Esophagus muscularis mucosa (tissue), 4 donors: ENCODE measurements at regions not wholly inside any gene's neighbourhood (a gene's known extent, or its start where the extent isn't known, plus 50 kb on each side); places are given as distances from the start of the nearest gene placed in this dataset.
"Not testable (repeated sequence)": the region's sequence is repeated elsewhere in the genome, so short reads cannot be mapped to it uniquely, and the experiment has no call there.

ENCODE experiments used
- DNase-seq: peaks from one replicate; pipeline ENCODE4 v3.0.0-alpha.2; 2017; ENCODE audit errors: extremely low spot score
- H3K27ac ChIP-seq, 4 donors: fragments of 200-600 bp; sonication (generic); replicated peaks in 1 of 4; 1 replicate in 3 of 4; 2 replicates in 1 of 4; pipeline ENCODE4 v1.5.1; 2016 to 2019; ENCODE audit warnings: mild to moderate bottlenecking in 1 of 4
- H3K27me3 ChIP-seq, 4 donors: fragments of 200-600 bp; sonication (generic); one replicate each; pipeline versions ENCODE4 v1.5.1 to v1.6.0; 2016 to 2019
- H3K36me3 ChIP-seq, 4 donors: fragments of 200-600 bp; sonication (generic); one replicate each; pipeline ENCODE4 v1.5.1; 2016 to 2019
- H3K4me1 ChIP-seq, 4 donors: fragments of 200-600 bp; sonication (generic); one replicate each; pipeline ENCODE4 v1.5.1; 2016 to 2019
- H3K4me3 ChIP-seq, 4 donors: fragments of 200-600 bp; sonication (generic); 1 replicate in 2 of 4; 2 replicates in 2 of 4; pipeline ENCODE4 v1.5.1; 2016 to 2019; ENCODE audit warnings: mild to moderate bottlenecking in 4 of 4, moderate library complexity in 1 of 4
- H3K9me3 ChIP-seq, 4 donors: fragments of 200-600 bp; sonication (generic); 1 replicate in 3 of 4; 2 replicates in 1 of 4; pipeline ENCODE4 v1.5.1; 2016 to 2019
- CTCF ChIP-seq, 3 experiments: fragments of 200-600 bp in 2 of 3; fragments of 450-650 bp in 1 of 3; sonication (generic) in 2 of 3; IDR thresholded peaks; one replicate each; pipeline ENCODE4 v1.5.1; 2017 to 2019; ENCODE audit warnings: antibody characterized with exemption in 3 of 3, mild to moderate bottlenecking in 2 of 3, moderate library complexity in 1 of 3
- EP300 ChIP-seq: sonication (generic); formaldehyde crosslinking; IDR thresholded peaks from one replicate; pipeline ENCODE4 v1.6.1; 2017; ENCODE audit warnings: antibody characterized with exemption
- POLR2A ChIP-seq: fragments of 450-650 bp; IDR thresholded peaks from one replicate; pipeline ENCODE4 v1.6.1; 2017; ENCODE audit warnings: antibody characterized with exemption, moderate library complexity, mild to moderate bottlenecking, low read depth
- POLR2AphosphoS5 ChIP-seq, 2 donors: sonication (generic); formaldehyde crosslinking; IDR thresholded peaks; one replicate each; pipeline ENCODE4 v1.6.1; 2017; ENCODE audit warnings: antibody characterized with exemption in 2 of 2
- WGBS: methylation state at CpG from one replicate; pipeline ENCODE4 v1.1.5; 2018; 5-methylcytosine and 5-hydroxymethylcytosine counted together
- intact Hi-C: fragments of 100-400 bp; cut with DNase I; formaldehyde crosslinking; loops from one replicate; pipeline ENCODE4 v1.15.1; 2023

- no peak overlapping the region for H3K4me3 ChIP-seq
- TF ChIP-seq POLR2AphosphoS5 (IDR thresholded peaks at IDR 0.05) (no peak), POLR2A (no peak), EP300 (no peak)
Measured at GRCh38 chr7:145700488-145700887, 416.1 kb upstream of the CNTNAP2 start.

GRCh38 chr7:145698526-145699262 is 417.9 kb upstream of the CNTNAP2 start:
- H3K36me3 ChIP-seq, result no peaks in the 10 kb centered on the region
- H3K4me1 ChIP-seq, result no peaks in the 10 kb centered on the region
- H3K27me3 ChIP-seq, result no peaks in the 10 kb centered on the region
- no peak for TF ChIP-seq POLR2AphosphoS5 (IDR thresholded peaks at IDR 0.05)
- no peak for TF ChIP-seq EP300
- TF ChIP-seq POLR2A, result no peak
- intact Hi-C loops, result no loop called here
- DNase-seq, result no peak
- H3K4me3 ChIP-seq, result no peak overlapping the region
- 64% methylated on average over 6 of the region's 6 CpGs for WGBS
- no peaks in the 10 kb centered on the region for H3K9me3 ChIP-seq
- no peak overlapping the region for H3K27ac ChIP-seq

More at GRCh38 chr7:145700488-145700887, 416.1 kb upstream of the CNTNAP2 start:
- no peaks in the 10 kb centered on the region for H3K36me3 ChIP-seq
- no peaks in the 10 kb centered on the region for H3K4me1 ChIP-seq
- intact Hi-C loops, result no loop called here
- H3K27ac ChIP-seq, result no peak overlapping the region
- 81% methylated on average over 3 of the region's 3 CpGs for WGBS
- H3K9me3 ChIP-seq, result no peaks in the 10 kb centered on the region
- DNase-seq, result no peak
- H3K27me3 ChIP-seq, result no peaks in the 10 kb centered on the region

GRCh38 chr7:145697412-145698107 is 419.0 kb upstream of the CNTNAP2 start:
- H3K4me3 ChIP-seq, H3K9me3 ChIP-seq, H3K27ac ChIP-seq, DNase-seq, H3K27me3 ChIP-seq, intact Hi-C loops, H3K4me1 ChIP-seq, H3K36me3 ChIP-seq: not testable (repeated sequence)
- WGBS, result 94% methylated on average over 32 of the region's 49 CpGs

GRCh38 chr7:145696071-145696470 is 420.5 kb upstream of the CNTNAP2 start:
- no peak for DNase-seq
- Histone ChIP-seq H3K4me3 (no peak overlapping the region), H3K9me3 (no peaks in the 10 kb centered on the region), H3K27ac (no peak overlapping the region), H3K36me3 (no peaks in the 10 kb centered on the region), H3K27me3 (no peaks in the 10 kb centered on the region), H3K4me1 (no peaks in the 10 kb centered on the region)
- no peak for TF ChIP-seq POLR2A
- TF ChIP-seq POLR2AphosphoS5 (IDR thresholded peaks at IDR 0.05), result no peak
- no peak for TF ChIP-seq CTCF (IDR thresholded peaks at IDR 0.05)
- no peak for TF ChIP-seq EP300
- intact Hi-C loops, result no loop called here

GRCh38 chr7:145692237-145692950 is 424.2 kb upstream of the CNTNAP2 start:
- H3K27me3 ChIP-seq, result no peaks in the 10 kb centered on the region
- 45% methylated on average over 3 of the region's 3 CpGs for WGBS
- H3K27ac ChIP-seq, result no peak overlapping the region
- TF ChIP-seq POLR2AphosphoS5 (IDR thresholded peaks at IDR 0.05), result no peak
- TF ChIP-seq EP300, result no peak
- TF ChIP-seq CTCF (IDR thresholded peaks at IDR 0.05), result no peak
- no peak for TF ChIP-seq POLR2A
- intact Hi-C loops, result no loop called here
- no peaks in the 10 kb centered on the region for H3K4me1 ChIP-seq
- no peak for DNase-seq
- H3K36me3 ChIP-seq, result no peaks in the 10 kb centered on the region
- no peaks in the 10 kb centered on the region for H3K9me3 ChIP-seq
- H3K4me3 ChIP-seq, result no peak overlapping the region

GRCh38 chr7:145691377-145691914 is 425.2 kb upstream of the CNTNAP2 start:
- Histone ChIP-seq H3K4me1 (no peaks in the 10 kb centered on the region), H3K4me3 (no peak overlapping the region), H3K36me3 (no peaks in the 10 kb centered on the region), H3K9me3 (no peaks in the 10 kb centered on the region), H3K27ac (no peak overlapping the region), H3K27me3 (no peaks in the 10 kb centered on the region)
- intact Hi-C loops, result no loop called here
- TF ChIP-seq CTCF (IDR thresholded peaks at IDR 0.05) (no peak), POLR2AphosphoS5 (IDR thresholded peaks at IDR 0.05) (no peak), EP300 (no peak), POLR2A (no peak)
- 74% methylated on average over 5 of the region's 5 CpGs for WGBS
- no peak for DNase-seq
